ENCODE measurements at regions not wholly inside any gene's neighbourhood (a gene's known extent, or its start where the extent isn't known, plus 50 kb on each side); places are given as distances from the start of the nearest gene placed in this dataset.

DNA sequence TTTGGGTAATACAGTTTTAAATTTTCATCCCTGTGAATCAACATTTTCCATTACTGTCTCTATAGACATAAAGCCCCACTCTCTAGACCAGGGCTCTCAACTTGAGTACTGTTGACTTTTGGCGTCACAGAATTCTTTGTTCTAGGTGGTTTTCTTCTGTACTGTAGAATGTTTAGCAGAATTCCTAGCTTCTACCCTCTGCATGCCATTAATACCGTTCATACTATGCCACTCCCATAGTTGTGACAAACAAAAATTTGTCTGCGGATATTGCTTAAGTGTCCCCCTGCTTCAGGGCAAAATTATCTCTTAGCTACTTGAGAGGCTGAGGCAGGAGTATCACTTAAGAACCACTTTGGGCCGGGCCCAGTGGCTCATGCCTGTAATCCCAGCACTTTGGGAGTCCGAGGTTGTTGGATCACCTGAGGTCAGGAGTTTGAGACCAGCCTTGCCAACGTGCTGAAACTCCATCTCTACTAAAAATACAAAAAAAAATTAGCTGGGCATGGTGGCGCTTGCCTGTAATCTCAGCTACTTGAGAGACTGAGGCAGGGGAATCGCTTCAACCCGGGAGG, 57.3 kb upstream of the NRG3 start:
- TF ChIP-seq POLR2A (IDR thresholded peaks at IDR 0.05) (no peak), POLR2AphosphoS5 (IDR thresholded peaks at IDR 0.05) (no peak)
- TF ChIP-seq, protein P1, sequence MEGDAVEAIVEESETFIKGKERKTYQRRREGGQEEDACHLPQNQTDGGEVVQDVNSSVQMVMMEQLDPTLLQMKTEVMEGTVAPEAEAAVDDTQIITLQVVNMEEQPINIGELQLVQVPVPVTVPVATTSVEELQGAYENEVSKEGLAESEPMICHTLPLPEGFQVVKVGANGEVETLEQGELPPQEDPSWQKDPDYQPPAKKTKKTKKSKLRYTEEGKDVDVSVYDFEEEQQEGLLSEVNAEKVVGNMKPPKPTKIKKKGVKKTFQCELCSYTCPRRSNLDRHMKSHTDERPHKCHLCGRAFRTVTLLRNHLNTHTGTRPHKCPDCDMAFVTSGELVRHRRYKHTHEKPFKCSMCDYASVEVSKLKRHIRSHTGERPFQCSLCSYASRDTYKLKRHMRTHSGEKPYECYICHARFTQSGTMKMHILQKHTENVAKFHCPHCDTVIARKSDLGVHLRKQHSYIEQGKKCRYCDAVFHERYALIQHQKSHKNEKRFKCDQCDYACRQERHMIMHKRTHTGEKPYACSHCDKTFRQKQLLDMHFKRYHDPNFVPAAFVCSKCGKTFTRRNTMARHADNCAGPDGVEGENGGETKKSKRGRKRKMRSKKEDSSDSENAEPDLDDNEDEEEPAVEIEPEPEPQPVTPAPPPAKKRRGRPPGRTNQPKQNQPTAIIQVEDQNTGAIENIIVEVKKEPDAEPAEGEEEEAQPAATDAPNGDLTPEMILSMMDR (IDR thresholded peaks at IDR 0.05), result no peak
- no peaks in the 10 kb centered on the region for H3K36me3 ChIP-seq
- H3K27ac ChIP-seq, result no peak overlapping the region
- no peaks in the 10 kb centered on the region for H3K9me3 ChIP-seq
- intact Hi-C loops (cut with DNase I; ENCODE audit: low total_unique reads), result no loop called here
- DNase-seq (ENCODE audit: low spot score in 2 of 2), result no peak
- no peaks in the 10 kb centered on the region for H3K27me3 ChIP-seq
- H3K4me1 ChIP-seq, result no peaks in the 10 kb centered on the region
- no peak overlapping the region for H3K4me3 ChIP-seq

DNA sequence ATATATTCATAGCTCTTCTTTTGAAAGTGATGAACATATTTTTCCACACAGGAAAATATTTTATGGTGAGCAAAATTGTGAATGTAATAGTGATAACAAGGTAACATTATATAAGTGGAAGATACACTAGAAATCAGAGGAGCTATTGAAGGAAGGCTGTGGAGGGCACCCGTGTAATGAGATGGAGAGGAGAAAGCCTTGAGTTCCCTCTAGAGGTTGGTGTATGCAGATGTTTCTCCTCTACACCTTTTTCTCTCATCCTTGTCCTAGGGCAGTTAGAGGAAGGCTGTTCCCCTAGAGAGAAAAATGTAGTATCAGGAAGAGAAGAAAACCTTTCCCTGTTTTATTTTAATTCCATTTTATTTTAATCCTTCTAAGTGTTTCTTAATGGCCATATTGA, 54.6 kb upstream of the NRG3 start:
- Histone ChIP-seq H3K4me3 (no peak overlapping the region), H3K9me3 (no peaks in the 10 kb centered on the region), H3K4me1 (no peaks in the 10 kb centered on the region), H3K27ac (no peak overlapping the region), H3K36me3 (no peaks in the 10 kb centered on the region), H3K27me3 (no peaks in the 10 kb centered on the region)
- TF ChIP-seq POLR2A (IDR thresholded peaks at IDR 0.05), result no peak
- no peak for TF ChIP-seq POLR2AphosphoS5 (IDR thresholded peaks at IDR 0.05)
- TF ChIP-seq, protein P1 (IDR thresholded peaks at IDR 0.05), result no peak
- intact Hi-C loops (cut with DNase I; ENCODE audit: low total_unique reads), result no loop called here
- no peak for DNase-seq (ENCODE audit: low spot score in 2 of 2)

Data from breast epithelium (tissue), 4 donors.